ENCODE measurements at regions not wholly inside any gene's neighbourhood (a gene's known extent, or its start where the extent isn't known, plus 50 kb on each side); places are given as distances from the start of the nearest gene placed in this dataset.

DNA sequence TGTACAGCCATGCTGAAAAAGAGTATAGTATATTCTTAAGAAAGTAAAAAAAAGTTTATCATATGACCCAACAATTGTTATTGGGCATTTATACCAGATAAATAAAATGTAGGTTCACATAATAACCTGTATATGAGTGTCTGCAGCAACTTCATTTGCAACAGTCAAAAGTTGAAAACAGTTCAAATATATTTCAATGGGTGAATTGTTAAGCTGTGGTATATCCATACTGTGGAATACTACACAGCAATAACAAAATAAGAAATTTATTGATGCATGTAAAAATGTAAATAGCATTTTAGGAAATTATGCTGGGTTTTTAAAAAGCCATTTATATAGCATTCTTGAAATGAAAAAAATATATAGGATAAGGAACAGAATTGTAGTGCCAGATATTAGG is 1420.1 kb upstream of the ACO1 start:
- H3K4me3 ChIP-seq (ENCODE audit: low read depth, low read length): no peak overlapping the region
- no peaks in the 10 kb centered on the region for H3K36me3 ChIP-seq (ENCODE audit: control insufficient read depth in 2 of 2, insufficient read depth in 1 of 2, low read length in 2 of 2)
- TF ChIP-seq KLF16 (tag by site-specific recombination; IDR thresholded peaks at IDR 0.05) (no peak), ZNF211 (tag by site-specific recombination; IDR thresholded peaks at IDR 0.05; ENCODE audit: low read depth) (no peak), GLI4 (tag by site-specific recombination; IDR thresholded peaks at IDR 0.05) (no peak)
- no peak overlapping the region for H3K27ac ChIP-seq (ENCODE audit: extremely low read depth, low read depth, low read length)
- H3K4me1 ChIP-seq (ENCODE audit: control insufficient read depth, insufficient read depth, low read length): no peaks in the 10 kb centered on the region
- no peaks in the 10 kb centered on the region for H3K9me3 ChIP-seq (ENCODE audit: control insufficient read depth, insufficient read depth, low read depth, low read length)
- POLR2A ChIA-PET: no interaction called here
- CTCF ChIA-PET: no interaction called here

DNA sequence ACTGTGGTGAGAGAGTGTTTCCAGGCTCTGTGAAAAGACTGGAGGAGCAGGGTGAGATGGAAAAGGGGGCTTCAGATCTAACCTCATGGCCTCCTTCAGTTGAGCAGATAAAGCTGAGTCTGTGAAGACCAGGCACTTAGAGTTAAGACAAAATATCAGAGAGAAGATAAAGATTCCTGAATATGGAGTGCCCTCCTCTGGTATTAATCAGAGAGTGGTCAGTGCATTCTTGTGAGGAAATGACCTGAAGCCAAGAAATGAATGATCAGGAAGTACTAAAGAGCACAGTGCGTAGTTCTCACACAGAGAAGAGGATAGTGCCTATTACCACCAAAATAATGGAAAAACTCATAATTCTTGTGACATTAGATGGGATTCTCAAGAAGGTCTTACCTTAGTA is 1417.0 kb upstream of the ACO1 start:
- H3K36me3 ChIP-seq (ENCODE audit: control insufficient read depth in 2 of 2, insufficient read depth in 1 of 2, low read length in 2 of 2): no peaks in the 10 kb centered on the region

More for the DNA sequence above, 1417.0 kb upstream of the ACO1 start:
- no peaks in the 10 kb centered on the region for H3K4me1 ChIP-seq (ENCODE audit: control insufficient read depth, insufficient read depth, low read length)
- TF ChIP-seq MEIS1 (CRISPR knock-in tag; IDR thresholded peaks at IDR 0.05; ENCODE audit: borderline replicate concordance) (no peak), ZBTB21 (tag by site-specific recombination; IDR thresholded peaks at IDR 0.05) (no peak), ZNF146 (tag by site-specific recombination; IDR thresholded peaks at IDR 0.05) (no peak), ZNF174 (tag by site-specific recombination; IDR thresholded peaks at IDR 0.05) (no peak), ZNF785 (tag by site-specific recombination; IDR thresholded peaks at IDR 0.05) (no peak), HOXA7 (CRISPR knock-in tag; IDR thresholded peaks at IDR 0.05; ENCODE audit: borderline replicate concordance) (no peak), EGR2 (tag by site-specific recombination; IDR thresholded peaks at IDR 0.05; ENCODE audit: low read depth) (no peak), SCRT1 (tag by site-specific recombination; IDR thresholded peaks at IDR 0.05; ENCODE audit: borderline replicate concordance) (no peak)
- TF ChIP-seq, protein P1, sequence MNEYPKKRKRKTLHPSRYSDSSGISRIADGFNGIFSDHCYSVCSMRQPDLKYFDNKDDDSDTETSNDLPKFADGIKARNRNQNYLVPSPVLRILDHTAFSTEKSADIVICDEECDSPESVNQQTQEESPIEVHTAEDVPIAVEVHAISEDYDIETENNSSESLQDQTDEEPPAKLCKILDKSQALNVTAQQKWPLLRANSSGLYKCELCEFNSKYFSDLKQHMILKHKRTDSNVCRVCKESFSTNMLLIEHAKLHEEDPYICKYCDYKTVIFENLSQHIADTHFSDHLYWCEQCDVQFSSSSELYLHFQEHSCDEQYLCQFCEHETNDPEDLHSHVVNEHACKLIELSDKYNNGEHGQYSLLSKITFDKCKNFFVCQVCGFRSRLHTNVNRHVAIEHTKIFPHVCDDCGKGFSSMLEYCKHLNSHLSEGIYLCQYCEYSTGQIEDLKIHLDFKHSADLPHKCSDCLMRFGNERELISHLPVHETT (tag by site-specific recombination; IDR thresholded peaks at IDR 0.05): no peak
- TF ChIP-seq, protein P2, sequence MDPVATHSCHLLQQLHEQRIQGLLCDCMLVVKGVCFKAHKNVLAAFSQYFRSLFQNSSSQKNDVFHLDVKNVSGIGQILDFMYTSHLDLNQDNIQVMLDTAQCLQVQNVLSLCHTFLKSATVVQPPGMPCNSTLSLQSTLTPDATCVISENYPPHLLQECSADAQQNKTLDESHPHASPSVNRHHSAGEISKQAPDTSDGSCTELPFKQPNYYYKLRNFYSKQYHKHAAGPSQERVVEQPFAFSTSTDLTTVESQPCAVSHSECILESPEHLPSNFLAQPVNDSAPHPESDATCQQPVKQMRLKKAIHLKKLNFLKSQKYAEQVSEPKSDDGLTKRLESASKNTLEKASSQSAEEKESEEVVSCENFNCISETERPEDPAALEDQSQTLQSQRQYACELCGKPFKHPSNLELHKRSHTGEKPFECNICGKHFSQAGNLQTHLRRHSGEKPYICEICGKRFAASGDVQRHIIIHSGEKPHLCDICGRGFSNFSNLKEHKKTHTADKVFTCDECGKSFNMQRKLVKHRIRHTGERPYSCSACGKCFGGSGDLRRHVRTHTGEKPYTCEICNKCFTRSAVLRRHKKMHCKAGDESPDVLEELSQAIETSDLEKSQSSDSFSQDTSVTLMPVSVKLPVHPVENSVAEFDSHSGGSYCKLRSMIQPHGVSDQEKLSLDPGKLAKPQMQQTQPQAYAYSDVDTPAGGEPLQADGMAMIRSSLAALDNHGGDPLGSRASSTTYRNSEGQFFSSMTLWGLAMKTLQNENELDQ (tag by site-specific recombination; IDR thresholded peaks at IDR 0.05; ENCODE audit: low read depth): no peak
- TF ChIP-seq, protein P3, sequence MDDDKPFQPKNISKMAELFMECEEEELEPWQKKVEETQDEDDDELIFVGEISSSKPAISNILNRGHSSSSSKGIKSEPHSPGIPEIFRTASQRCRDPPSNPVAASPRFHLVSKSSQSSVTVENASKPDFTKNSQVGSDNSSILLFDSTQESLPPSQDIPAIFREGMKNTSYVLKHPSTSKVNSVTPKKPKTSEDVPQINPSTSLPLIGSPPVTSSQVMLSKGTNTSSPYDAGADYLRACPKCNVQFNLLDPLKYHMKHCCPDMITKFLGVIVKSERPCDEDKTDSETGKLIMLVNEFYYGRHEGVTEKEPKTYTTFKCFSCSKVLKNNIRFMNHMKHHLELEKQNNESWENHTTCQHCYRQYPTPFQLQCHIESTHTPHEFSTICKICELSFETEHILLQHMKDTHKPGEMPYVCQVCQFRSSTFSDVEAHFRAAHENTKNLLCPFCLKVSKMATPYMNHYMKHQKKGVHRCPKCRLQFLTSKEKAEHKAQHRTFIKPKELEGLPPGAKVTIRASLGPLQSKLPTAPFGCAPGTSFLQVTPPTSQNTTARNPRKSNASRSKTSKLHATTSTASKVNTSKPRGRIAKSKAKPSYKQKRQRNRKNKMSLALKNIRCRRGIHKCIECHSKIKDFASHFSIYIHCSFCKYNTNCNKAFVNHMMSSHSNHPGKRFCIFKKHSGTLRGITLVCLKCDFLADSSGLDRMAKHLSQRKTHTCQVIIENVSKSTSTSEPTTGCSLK (tag by site-specific recombination; IDR thresholded peaks at IDR 0.05): no peak
- TF ChIP-seq, protein P4, sequence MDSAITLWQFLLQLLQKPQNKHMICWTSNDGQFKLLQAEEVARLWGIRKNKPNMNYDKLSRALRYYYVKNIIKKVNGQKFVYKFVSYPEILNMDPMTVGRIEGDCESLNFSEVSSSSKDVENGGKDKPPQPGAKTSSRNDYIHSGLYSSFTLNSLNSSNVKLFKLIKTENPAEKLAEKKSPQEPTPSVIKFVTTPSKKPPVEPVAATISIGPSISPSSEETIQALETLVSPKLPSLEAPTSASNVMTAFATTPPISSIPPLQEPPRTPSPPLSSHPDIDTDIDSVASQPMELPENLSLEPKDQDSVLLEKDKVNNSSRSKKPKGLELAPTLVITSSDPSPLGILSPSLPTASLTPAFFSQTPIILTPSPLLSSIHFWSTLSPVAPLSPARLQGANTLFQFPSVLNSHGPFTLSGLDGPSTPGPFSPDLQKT (IDR thresholded peaks at IDR 0.05; ENCODE audit: borderline replicate concordance, low read depth, low read length): no peak
- TF ChIP-seq, protein P5, sequence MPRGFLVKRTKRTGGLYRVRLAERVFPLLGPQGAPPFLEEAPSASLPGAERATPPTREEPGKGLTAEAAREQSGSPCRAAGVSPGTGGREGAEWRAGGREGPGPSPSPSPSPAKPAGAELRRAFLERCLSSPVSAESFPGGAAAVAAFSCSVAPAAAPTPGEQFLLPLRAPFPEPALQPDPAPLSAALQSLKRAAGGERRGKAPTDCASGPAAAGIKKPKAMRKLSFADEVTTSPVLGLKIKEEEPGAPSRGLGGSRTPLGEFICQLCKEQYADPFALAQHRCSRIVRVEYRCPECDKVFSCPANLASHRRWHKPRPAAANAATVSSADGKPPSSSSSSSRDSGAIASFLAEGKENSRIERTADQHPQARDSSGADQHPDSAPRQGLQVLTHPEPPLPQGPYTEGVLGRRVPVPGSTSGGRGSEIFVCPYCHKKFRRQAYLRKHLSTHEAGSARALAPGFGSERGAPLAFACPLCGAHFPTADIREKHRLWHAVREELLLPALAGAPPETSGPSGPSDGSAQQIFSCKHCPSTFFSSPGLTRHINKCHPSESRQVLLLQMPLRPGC (tag by site-specific recombination; IDR thresholded peaks at IDR 0.05): no peak
- TF ChIP-seq, protein P6, sequence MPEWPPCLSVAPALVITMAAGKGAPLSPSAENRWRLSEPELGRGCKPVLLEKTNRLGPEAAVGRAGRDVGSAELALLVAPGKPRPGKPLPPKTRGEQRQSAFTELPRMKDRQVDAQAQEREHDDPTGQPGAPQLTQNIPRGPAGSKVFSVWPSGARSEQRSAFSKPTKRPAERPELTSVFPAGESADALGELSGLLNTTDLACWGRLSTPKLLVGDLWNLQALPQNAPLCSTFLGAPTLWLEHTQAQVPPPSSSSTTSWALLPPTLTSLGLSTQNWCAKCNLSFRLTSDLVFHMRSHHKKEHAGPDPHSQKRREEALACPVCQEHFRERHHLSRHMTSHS (tag by site-specific recombination; IDR thresholded peaks at IDR 0.05): no peak
- H3K27ac ChIP-seq (ENCODE audit: extremely low read depth, low read depth, low read length): no peak overlapping the region
- POLR2A ChIA-PET: no interaction called here
- CTCF ChIA-PET: no interaction called here
- no peak overlapping the region for H3K4me3 ChIP-seq (ENCODE audit: low read depth, low read length)
- no peaks in the 10 kb centered on the region for H3K9me3 ChIP-seq (ENCODE audit: control insufficient read depth, insufficient read depth, low read depth, low read length)

All from HEK293 (cell line).